ENCODE measurements at regions not wholly inside any gene's neighbourhood (a gene's known extent, or its start where the extent isn't known, plus 50 kb on each side); places are given as distances from the start of the nearest gene placed in this dataset.

GRCh38 chr13:111020021-111020420, 95.1 kb upstream of the ARHGEF7 start:
- Histone ChIP-seq H3K27ac (ENCODE audit: low read depth in 1 of 2, low read length in 2 of 2) (no peak overlapping the region), H3K9me3 (ENCODE audit: control insufficient read depth in 4 of 4, low read length in 3 of 4) (peaks cover 4 to 26% (median 7%) of the 10 kb centered on the region in 4 donors), H3K27me3 (ENCODE audit: control insufficient read depth in 4 of 4, insufficient read depth in 4 of 4, low read length in 3 of 4) (no peaks in the 10 kb centered on the region), H3K36me3 (ENCODE audit: control insufficient read depth in 4 of 4, insufficient read depth in 3 of 4, low read depth in 1 of 4, low read length in 3 of 4) (no peaks in the 10 kb centered on the region), H3K9ac (ENCODE audit: low read depth in 1 of 2, low read length in 2 of 2) (no peak overlapping the region), H3K4me3 (ENCODE audit: low read depth in 1 of 3, low read length in 3 of 3) (peak overlapping the region in 1 of 3 donors; percentile 23), H3K4me1 (ENCODE audit: control insufficient read depth in 4 of 4, insufficient read depth in 4 of 4, low read length in 3 of 4) (no peaks in the 10 kb centered on the region)
- TF ChIP-seq YY1 (IDR thresholded peaks at IDR 0.05) (no peak), FOXA2 (IDR thresholded peaks at IDR 0.05) (no peak), RXRA (IDR thresholded peaks at IDR 0.05) (no peak), RAD21 (IDR thresholded peaks at IDR 0.05) (no peak), FOXA1 (IDR thresholded peaks at IDR 0.05) (no peak), NR2F2 (IDR thresholded peaks at IDR 0.05) (no peak), HNF4A (conservative IDR thresholded peaks at IDR 0.05) (no peak), ZBTB33 (IDR thresholded peaks at IDR 0.05) (no peak), JUND (IDR thresholded peaks at IDR 0.05) (no peak)
- WGBS, result 96% methylated on average over 24 of the region's 24 CpGs
- no peak for DNase-seq (ENCODE audit: low spot score)

- Histone ChIP-seq H3K4me3 (ENCODE audit: low read depth in 1 of 3, low read length in 3 of 3) (no peak overlapping the region), H3K4me1 (ENCODE audit: control insufficient read depth in 4 of 4, insufficient read depth in 4 of 4, low read length in 3 of 4) (no peaks in the 10 kb centered on the region), H3K9ac (ENCODE audit: low read depth in 1 of 2, low read length in 2 of 2) (no peak overlapping the region), H3K27ac (ENCODE audit: low read depth in 1 of 2, low read length in 2 of 2) (no peak overlapping the region), H3K27me3 (ENCODE audit: control insufficient read depth in 4 of 4, insufficient read depth in 4 of 4, low read length in 3 of 4) (no peaks in the 10 kb centered on the region), H3K36me3 (ENCODE audit: control insufficient read depth in 4 of 4, insufficient read depth in 3 of 4, low read depth in 1 of 4, low read length in 3 of 4) (no peaks in the 10 kb centered on the region), H3K9me3 (ENCODE audit: control insufficient read depth in 4 of 4, low read length in 3 of 4) (peaks cover 4 to 26% (median 7%) of the 10 kb centered on the region in 4 donors)
- 91% methylated on average over 26 of the region's 26 CpGs for WGBS
- TF ChIP-seq REST (IDR thresholded peaks at IDR 0.05), result no peak
- TF ChIP-seq RXRA (IDR thresholded peaks at IDR 0.05), result no peak
- no peak for TF ChIP-seq MAX (IDR thresholded peaks at IDR 0.05)
- no peak for TF ChIP-seq FOXA1 (IDR thresholded peaks at IDR 0.05)
- no peak for TF ChIP-seq CTCF (IDR thresholded peaks at IDR 0.05; ENCODE audit: low read depth, low read length, missing input control)
- TF ChIP-seq RAD21 (IDR thresholded peaks at IDR 0.05), result no peak
- TF ChIP-seq ATF3 (IDR thresholded peaks at IDR 0.05), result no peak
- no peak for TF ChIP-seq ZBTB33 (IDR thresholded peaks at IDR 0.05)
- TF ChIP-seq NR2F2 (IDR thresholded peaks at IDR 0.05), result no peak
- no peak for TF ChIP-seq JUND (IDR thresholded peaks at IDR 0.05)
- TF ChIP-seq HNF4A (conservative IDR thresholded peaks at IDR 0.05), result no peak
- no peak for TF ChIP-seq SP1 (IDR thresholded peaks at IDR 0.05)
- TF ChIP-seq FOXA2 (IDR thresholded peaks at IDR 0.05), result no peak
- DNase-seq (ENCODE audit: low spot score), result no peak
Measured at GRCh38 chr13:111017755-111018459, 97.2 kb upstream of the ARHGEF7 start.

Data from liver (tissue), 8 donors.